GM18517 (cell line): ENCODE measurements at regions not wholly inside any gene's neighbourhood (a gene's known extent, or its start where the extent isn't known, plus 50 kb on each side); places are given as distances from the start of the nearest gene placed in this dataset.
"Not testable (repeated sequence)": the region's sequence is repeated elsewhere in the genome, so short reads cannot be mapped to it uniquely, and the experiment has no call there.

ENCODE experiments used
- ATAC-seq: cut with Tn5 transposase; IDR thresholded peaks from one replicate; pipeline ENCODE4 v1.9.1; 2021; ENCODE audit warnings: mild to moderate bottlenecking, moderate library complexity; ENCODE audit not compliant: unreplicated experiment

DNA sequence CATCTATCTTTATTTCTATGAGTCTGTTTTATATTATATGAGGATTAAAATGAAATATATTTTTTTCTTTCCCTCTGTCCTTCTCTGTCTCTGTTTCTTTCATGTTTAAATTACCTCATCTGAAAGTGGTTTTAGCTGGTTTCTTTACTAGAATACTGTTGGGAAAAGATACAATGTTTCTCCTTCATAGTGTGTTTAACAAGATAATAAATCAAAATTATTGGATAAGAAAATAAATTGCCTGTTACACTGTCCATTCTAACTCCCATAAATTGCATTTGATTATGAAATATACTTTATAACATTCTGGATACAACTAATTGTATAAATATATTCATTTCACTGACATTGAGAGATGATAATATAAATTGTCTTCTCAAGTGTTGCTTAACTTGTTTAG lies 1168.0 kb downstream of the PLA2G4A start:
- ATAC-seq: no peak

DNA sequence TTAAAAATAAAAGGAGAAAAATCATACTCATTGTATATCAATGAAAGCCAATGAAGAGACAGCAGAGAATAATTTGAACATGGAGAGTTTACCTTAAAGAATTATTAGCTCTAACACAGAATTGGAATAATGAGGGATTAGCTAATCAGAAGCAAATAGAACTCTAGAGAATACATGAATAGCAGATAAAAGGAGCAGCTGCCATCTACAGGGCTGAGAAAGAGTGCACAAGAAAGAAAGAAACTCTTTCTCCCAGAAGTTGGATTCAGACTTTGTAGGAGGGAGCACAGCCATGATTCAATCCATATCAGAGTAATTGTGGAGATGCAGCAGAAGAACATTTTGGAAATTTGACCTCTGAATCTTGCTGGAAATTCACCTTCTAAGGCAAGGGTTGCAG lies 1171.2 kb downstream of the PLA2G4A start:
- no peak for ATAC-seq

DNA sequence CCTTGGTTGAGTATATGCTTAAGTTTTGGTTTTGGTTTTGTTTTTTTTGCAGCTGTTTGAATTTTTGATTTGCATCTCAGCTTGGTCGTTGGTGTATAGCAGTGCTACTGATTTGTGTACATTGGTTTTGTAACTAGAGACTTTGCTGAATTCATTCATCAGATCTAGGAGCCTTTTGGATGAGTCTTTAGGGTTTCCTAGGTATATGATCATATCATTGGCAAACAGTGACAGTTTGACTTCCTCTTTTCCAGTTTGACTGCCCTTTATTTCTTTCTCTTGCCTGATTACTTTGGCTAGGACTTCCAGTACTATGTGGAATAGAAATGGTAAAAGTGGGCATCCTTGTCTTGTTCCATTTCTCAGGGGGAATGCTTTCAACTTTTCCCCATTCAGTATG lies 1174.9 kb downstream of the PLA2G4A start:
- not testable (repeated sequence) for ATAC-seq

DNA sequence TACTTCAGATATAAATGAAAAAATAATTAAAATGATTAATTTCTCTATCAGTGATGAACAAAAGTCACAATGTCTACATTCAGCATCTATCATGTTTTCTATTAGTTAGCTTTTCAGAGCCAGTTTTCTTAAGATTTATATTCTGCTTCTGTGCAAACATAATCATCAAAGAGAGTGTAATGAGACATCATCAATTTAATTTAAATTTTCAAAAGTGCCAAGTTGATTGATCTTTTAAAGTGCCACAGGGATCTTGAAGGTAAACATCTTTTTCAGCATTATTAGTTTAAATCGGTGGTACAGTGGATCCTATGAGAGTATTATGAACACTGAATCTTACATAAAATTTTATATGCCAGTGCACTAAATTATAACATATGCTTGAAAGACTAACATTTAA lies 1176.1 kb downstream of the PLA2G4A start:
- no peak for ATAC-seq

DNA sequence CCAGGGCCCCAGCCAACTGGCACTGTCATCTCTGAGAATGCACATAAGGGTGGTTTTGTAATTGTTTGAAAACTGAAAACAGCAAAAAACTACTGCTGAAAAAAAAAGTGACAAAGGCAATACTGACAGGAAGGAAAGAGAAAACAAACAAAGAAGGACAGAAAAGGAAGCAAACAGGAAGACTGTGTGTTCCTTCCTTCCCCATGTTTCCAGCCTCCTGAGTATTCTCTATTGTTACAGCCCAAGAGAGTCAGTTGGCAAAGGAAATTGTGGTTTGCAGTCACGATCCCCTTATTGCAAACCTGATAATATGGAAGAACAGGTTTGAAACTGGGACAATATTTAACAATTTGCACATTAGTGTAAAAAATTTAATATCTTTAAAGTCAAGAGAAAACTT lies 1177.6 kb downstream of the PLA2G4A start:
- ATAC-seq: no peak

DNA sequence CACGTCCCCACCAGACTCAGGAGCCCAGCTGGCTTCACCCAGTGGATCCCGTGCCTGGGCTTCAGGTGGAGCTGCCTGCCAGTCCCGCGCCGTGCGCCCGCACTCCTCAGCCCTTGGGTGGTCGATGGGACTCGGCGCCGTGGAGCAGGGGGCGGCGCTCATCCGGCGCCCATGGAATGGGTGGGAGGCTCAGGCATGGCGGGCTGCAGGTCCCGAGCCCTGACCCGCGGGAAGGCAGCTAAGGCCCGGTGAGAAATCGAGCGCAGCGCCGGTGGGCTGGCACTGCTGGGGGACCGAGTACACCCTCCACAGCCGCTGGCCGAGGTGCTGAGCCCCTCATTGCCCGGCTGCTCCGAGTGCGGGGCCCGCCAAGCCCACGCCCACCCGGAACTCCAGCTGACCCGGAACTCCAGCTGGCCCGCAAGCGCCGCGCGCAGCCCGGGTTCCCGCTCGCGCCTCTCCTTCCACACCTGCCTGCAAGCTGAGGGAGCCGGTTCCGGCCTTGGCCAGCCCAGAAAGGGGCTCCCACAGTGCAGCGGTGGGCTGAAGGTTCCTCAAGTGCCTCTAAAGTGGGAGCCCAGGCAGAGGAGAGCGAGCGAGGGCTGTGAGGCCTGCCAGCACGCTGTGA lies 1184.6 kb downstream of the PLA2G4A start:
- not testable (repeated sequence) for ATAC-seq

DNA sequence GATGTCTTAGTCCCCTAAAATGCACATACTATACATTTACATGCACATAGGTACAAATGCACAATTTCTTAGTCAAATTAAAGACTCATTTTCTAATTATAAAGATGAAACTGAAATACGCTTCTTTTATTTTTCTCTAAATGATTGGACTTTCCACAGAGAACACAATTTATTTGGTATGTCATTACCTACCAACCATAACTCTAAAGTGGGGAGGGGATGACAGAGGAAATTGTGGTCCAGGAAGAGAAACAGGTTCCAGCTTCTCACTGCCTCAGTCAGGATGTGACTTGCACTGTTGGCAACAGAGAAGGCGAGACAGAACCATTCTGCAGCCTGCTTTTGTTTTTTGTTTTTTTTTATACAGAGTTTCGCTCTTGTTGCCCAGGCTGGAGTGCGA lies 1189.2 kb downstream of the PLA2G4A start:
- no peak for ATAC-seq

DNA sequence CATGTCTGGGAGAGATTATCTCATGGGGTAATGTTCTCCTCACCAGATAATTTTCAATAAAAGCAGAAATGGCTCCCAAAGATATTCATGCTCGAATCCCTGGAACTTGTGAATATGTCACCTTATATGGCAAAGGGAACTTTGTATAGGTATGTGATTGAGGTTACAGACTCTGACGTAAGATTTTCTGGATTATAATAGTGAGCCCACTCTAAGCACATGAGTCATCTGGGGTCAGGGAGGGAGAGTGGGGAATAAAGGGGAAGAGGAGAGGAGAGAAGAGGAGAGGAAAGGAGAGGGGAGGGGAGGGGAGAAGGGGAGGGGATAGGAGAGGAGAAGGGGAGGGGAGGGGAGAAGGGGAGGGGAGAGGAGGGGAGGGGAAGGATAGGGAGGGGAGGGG lies 1193.9 kb downstream of the PLA2G4A start:
- ATAC-seq: no peak

DNA sequence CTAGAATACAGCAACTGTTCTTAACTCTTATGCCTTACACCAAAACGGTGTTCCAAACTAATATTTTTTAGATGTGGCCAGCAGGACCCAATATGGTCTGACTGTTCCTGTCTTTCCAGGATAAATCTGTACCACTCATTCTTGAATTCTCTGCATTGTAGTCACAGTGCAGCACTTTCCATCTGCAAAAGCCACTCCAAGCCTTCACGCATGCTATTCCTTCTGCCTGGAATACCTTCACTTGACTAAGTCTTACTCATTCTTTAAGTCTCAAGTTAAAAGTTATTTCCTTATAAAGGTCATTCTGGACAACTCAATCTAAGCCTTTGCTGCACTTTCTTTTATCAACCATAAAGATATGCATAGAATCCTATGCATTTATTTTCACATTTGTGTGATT lies 1194.5 kb downstream of the PLA2G4A start:
- no peak for ATAC-seq

DNA sequence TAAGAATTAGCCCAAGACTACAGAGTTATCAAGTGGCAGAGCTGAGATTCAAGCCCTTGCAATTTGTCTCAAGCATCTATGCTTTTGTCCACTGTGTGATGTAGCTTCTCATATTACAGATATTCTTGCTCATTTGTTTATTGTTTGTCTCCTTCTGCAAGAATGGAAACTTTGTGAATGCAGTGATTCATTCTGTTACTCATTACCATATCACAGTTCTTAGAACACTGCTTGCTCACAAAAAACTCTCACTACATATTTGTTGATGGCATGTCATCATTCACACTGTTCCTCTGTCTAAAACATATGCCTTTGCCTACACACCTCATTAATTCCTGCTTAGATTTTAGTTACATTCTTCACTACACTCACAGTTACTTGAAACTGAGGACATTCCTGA lies 1198.9 kb downstream of the PLA2G4A start:
- peak; percentile 88 for ATAC-seq

DNA sequence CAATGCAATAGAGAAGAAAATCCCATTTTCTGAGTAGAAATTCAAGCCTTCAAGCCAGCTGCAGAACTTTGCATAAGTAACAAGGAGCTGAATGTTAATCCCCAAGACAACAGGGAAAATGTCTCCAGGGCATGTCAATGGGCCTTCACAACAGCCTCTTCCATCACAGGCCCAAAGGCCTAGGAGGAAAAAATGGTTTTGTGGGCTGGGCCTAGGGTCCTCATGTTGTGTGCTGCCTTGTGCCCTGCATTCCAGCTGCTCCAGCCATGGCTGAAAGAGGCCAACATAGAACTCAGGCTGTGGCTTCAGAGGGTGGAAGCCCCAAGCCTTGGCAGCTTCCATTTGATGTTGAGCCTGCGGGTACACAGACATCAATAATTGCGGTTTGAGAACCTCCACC lies 1208.8 kb downstream of the PLA2G4A start:
- ATAC-seq: not testable (repeated sequence)

DNA sequence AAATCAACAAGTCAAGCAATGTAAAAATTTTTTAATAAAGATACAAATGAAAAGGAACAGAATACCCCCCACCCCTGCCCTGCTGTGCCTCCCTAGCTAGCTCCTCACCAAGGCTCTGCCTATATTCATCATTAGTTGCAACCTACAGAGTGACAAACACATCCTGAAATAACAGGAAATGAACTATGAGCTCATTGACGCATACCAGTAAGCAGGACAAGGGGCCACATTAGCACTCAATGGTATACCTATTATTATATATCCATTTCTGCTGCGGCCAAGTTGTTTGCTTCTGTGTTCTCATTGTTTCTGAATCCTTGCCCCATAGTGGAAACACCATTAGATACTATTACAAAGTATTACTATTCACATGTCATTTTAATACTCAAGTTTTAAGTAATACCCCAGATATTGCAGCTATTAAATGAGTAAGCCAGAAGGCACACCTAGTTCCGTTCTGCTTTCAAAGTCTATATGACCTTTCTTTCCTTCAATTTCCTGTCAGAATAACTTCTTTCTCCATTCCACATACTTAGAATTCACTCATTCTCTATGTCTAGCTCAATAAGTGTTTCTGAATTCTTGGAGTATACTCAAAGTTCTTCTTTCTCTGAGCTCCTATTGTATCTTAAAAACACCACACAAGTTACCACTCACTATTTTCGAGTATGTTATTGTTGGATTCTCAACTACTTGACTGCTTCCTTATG lies 1214.9 kb downstream of the PLA2G4A start:
- no peak for ATAC-seq

DNA sequence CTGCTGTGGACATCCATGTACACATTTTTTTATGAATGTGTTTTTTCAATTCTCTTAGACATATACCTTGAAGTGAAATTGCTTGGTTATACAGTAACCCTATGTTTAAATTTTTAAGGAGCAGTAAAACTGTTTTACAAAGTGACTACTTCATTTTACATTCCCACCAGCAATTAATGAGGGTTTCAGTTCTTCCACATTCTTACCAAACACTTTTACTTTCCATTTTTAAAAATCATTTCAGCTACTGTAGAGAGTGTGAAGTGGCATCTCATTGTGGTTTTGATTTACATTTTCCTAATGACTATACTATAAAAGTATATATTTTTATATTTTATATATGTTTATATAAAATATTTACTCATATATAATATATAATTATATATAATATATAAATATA lies 1221.5 kb downstream of the PLA2G4A start:
- no peak for ATAC-seq

DNA sequence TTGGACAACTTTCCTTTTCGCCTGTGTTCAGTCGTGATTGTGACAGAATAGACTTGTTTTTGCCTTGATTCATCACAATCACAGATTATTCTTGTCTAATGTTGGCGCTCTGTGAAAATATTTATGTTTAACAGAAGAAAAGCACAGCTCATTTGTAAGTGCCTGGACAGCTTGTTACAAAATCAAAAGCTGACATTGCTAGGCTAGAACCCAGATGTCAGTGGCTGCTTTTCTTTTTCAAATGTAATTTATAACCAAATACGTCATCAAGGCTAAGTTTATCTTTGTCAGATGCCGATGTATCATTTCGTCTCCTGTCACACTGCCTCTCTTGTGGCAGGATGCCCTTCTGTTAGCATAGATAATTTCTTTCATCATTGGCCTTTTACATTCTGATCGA lies 1227.3 kb downstream of the PLA2G4A start:
- no peak for ATAC-seq

DNA sequence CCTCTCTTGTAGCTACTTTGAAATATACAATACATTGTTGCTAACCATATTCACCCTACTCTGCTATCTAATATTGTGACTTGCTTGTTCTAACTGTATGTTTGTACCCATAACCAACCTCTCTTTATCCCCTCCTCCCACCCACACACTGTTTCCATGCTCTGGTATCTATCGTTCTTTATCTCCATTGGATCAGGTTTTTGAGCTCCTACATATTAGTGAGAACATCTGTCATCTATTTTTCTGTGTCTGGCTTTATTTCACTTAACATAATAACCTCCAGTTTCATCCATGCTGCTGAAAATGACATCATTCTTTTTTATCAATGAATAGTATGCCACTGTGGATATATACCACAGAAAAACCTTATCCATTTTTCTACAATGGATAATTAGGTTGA lies 1230.1 kb downstream of the PLA2G4A start:
- no peak for ATAC-seq

DNA sequence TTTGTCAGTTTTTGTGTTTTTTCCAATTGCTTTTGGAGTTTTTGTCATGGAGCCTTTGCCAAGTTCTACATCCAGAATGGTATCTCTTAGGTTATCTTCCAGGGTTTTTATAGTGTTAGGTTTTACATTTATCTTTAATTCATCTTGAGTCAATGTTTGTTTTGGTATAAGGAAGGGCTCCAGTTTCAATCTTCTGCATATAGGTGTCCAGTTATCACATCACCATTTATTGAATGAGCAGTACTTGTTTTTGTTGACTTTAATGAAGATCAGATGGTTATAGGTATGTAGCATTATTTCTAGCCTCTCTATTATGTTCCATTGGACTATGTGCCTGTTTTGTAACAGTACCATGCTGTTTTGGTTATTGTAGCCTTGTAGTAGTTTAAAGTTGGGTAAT lies 1233.1 kb downstream of the PLA2G4A start:
- no peak for ATAC-seq

DNA sequence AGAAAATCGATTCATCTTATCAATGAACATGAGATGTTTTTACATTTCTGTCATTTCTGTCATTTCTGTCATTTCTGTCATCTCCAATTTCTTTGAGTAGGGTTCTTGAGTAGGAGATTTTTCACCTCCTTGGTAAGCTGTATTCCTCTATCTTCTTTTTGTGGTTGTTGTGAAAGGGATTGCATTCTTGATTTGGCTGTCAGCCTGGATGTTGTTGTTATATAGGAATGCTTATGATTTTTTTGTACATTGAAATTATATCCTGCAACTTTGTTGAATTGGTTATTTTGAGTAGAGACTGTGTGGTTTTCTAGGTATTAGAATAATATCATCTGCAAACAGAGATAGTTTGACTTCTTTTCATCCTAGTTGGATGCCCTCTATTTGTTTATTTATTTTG lies 1233.7 kb downstream of the PLA2G4A start:
- no peak for ATAC-seq

DNA sequence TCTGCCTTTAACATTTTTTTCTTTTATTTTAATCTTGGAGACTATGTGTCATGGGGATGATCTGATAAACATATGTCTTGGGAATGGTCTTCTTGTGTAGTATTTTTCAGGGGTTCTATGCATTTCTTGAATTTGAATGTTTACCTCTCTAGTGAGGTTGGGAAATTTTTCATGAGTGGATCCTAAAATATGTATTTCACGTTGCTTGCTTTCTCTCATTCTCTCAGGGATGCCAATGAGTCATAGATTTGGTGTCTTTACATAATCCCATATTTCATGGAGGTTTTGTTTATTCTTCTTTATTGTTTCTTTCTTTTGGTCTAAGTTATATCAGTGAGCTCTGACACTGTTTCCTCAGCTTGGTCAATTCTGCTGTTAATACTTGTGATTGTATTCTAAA lies 1237.2 kb downstream of the PLA2G4A start:
- ATAC-seq: no peak

DNA sequence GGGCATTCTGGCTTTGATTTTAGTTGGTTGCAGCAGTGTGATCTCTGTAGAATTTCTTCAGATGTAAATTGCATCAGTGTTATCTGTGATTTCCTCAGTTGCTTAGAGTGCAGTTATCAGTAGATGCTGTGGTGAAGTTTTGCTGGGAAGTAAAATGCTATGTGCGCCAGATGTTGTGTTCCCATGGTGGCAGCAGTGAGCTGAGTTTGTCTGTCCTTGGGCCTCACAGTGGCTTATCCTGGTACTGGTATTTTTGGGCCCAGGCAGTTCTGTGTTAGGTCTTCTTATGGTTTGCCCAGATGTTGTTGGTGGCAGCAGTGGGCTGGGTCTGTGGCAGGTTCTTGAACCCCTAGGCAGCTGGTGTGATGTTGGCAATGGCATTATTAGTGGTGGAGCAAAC lies 1242.1 kb downstream of the PLA2G4A start:
- ATAC-seq: no peak

DNA sequence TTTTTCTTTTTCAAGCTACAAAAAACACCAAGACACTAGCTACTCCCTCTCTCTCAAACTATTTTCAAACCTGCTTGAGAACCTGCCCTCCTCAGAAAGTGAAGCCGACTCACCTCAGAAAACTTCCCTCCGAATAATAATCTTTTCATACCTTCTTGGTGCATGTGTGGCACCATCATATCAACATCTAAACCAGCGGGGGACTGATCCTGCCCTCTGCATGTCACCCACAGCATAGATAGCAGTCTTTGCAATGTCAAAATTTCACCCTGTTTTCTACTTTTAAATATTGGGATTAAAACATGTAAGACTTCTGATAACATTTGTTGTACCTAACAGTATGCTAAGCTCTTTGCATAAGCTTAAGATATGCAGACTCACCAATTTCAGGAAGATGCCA lies 1260.3 kb downstream of the PLA2G4A start:
- no peak for ATAC-seq

DNA sequence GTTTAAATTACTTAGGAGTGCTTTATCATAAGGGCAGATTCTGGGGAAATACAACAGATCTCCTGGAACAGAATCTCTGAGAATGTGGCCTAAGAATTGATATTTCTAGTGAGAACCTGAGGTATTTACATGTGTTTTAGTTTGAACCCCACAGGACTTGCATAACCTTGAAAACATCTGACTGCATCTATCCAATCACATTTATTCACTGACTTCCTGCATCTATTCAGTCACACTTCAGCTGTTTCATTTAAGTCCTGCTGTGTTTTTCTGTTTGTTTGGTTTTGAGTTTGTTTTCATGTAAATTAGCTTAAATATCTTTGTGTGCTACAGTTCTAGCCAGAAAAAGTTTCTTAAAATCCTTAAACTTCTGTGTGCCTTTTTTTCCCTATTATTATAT lies 1260.7 kb downstream of the PLA2G4A start:
- ATAC-seq: no peak

DNA sequence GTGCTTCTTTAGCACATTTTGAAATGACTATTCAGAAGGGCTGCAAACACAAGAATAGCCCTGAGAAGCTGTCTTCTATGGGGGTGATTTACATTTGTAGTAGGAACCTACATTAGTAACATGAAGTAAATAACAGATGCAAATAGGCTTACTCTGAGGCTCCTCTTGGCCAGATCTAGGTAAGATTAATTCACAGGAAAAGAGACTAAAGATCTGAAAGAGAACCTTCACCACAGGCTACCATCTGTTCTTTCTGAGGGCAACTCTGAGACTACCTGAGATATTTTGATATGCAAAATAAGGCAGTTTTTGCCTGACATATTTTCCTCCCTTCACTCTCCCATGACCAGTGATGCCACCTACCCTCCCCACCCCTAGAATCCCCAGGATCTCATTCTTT lies 1267.8 kb downstream of the PLA2G4A start:
- no peak for ATAC-seq

DNA sequence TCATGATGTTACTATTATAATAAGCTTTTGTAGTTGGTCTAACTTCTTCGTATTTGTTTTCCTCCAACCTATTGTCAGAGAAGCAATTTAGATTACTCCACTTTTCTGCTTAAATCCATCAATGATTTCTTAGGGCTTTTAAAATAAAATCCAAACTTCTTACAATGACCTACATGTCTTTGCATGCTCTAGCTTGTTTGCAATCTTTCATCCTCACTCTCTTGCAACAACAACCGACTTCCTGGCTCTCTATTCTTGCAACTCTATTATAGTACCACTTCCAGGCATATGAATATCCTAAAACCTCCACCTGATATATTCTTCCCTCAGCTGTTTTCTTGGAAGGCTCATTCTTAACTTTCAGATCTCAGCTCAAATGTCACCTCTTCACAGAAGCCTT lies 1288.7 kb downstream of the PLA2G4A start:
- no peak for ATAC-seq
